SK-N-SH (cell line): ENCODE measurements at regions not wholly inside any gene's neighbourhood (a gene's known extent, or its start where the extent isn't known, plus 50 kb on each side); places are given as distances from the start of the nearest gene placed in this dataset.

Experiments
- CTCF ChIA-PET: fragments of 300-600, 350-600 bp; formaldehyde crosslinking; extraction: SDS; loops from one replicate; lab custom pipeline; 2021; lab: Yijun Ruan, JAX
- POLR2A ChIA-PET: fragments of 350-600 bp; sonication (Branson Sonifier 250); formaldehyde crosslinking; extraction: SDS; loops from one replicate; lab custom pipeline; 2020; ENCODE audit warnings: antibody characterized with exemption, inconsistent platforms; lab: Yijun Ruan, JAX
- DNase-seq: peaks from one replicate; pipeline ENCODE4 v3.0.0; 2012
- H2AFZ ChIP-seq: fragments of 200-600 bp; sonication (generic); 2 replicates; pipeline ENCODE4 v1.8.1; 2016; ENCODE audit warnings: antibody characterized with exemption, mild to moderate bottlenecking, low read depth
- H3F3A ChIP-seq: fragments of 200-600 bp; sonication (generic); replicated peaks from 2 replicates; pipeline ENCODE3; 2016; ENCODE audit warnings: antibody characterized with exemption, mild to moderate bottlenecking; ENCODE audit not compliant: insufficient read depth
- H3K27ac ChIP-seq, 2 experiments: fragments of 200-500 bp in 1 of 2; fragments of 200-600 bp in 1 of 2; sonication (Bioruptor generic) in 1 of 2; sonication (generic), shearing (Covaris generic) in 1 of 2; 2 replicates each; pipeline versions ENCODE4 v1.5.1 to v1.6.1; 2014 to 2016; ENCODE audit warnings: low read depth in 2 of 2, inconsistent platforms in 1 of 2, low read length in 1 of 2, mild to moderate bottlenecking in 1 of 2, mixed read lengths in 1 of 2
- H3K27me3 ChIP-seq: fragments of 200-600 bp; sonication (generic), shearing (Covaris generic); 2 replicates; pipeline ENCODE4 v1.6.1; 2016; ENCODE audit warnings: mixed run types; ENCODE audit not compliant: insufficient read depth
- H3K36me3 ChIP-seq, 2 experiments: fragments of 200-500 bp in 1 of 2; fragments of 200-600 bp in 1 of 2; sonication (Bioruptor generic) in 1 of 2; sonication (generic) in 1 of 2; replicated peaks in 1 of 2; 2 replicates each; pipeline versions ENCODE3 to v1.5.1; 2014 to 2016; ENCODE audit warnings: low read length in 1 of 2, mild to moderate bottlenecking in 1 of 2; ENCODE audit not compliant: insufficient read depth in 2 of 2, control insufficient read depth in 1 of 2
- H3K4me1 ChIP-seq, 2 experiments: fragments of 200-500 bp in 1 of 2; fragments of 200-600 bp in 1 of 2; sonication (Bioruptor generic) in 1 of 2; sonication (generic), shearing (Covaris generic) in 1 of 2; 2 replicates each; pipeline versions ENCODE4 v1.5.1 to v1.6.1; 2014 to 2016; ENCODE audit warnings: low read depth in 1 of 2, low read length in 1 of 2, mixed run types in 1 of 2; ENCODE audit not compliant: insufficient read depth in 2 of 2, control insufficient read depth in 1 of 2
- H3K4me2 ChIP-seq: fragments of 200-600 bp; sonication (generic), shearing (Covaris generic); 2 replicates; pipeline ENCODE4 v1.6.1; 2017; ENCODE audit warnings: mixed run types
- H3K4me3 ChIP-seq, 2 experiments: fragments of 200-500 bp in 1 of 2; fragments of 200-600 bp in 1 of 2; sonication (Bioruptor generic) in 1 of 2; sonication (generic), shearing (Covaris generic) in 1 of 2; 2 replicates each; pipeline versions ENCODE4 v1.5.1 to v1.8.1; 2014 to 2016; ENCODE audit warnings: low read depth in 2 of 2, inconsistent platforms in 1 of 2, low read length in 1 of 2, mild to moderate bottlenecking in 1 of 2, mixed read lengths in 1 of 2, moderate library complexity in 1 of 2
- H3K79me2 ChIP-seq: fragments of 200-600 bp; sonication (generic); 2 replicates; pipeline ENCODE4 v1.8.1; 2017; ENCODE audit warnings: mild to moderate bottlenecking; ENCODE audit not compliant: insufficient read depth
- H3K9ac ChIP-seq: fragments of 200-600 bp; sonication (generic); 2 replicates; pipeline ENCODE4 v1.6.1; 2017; ENCODE audit warnings: mixed run types
- H3K9me2 ChIP-seq: fragments of 200-600 bp; sonication (generic); 2 replicates; pipeline ENCODE4 v1.6.1; 2017; ENCODE audit warnings: mixed run types
- H3K9me3 ChIP-seq: fragments of 200-600 bp; sonication (generic); 2 replicates; pipeline ENCODE4 v1.6.1; 2017; ENCODE audit warnings: mixed run types, mild to moderate bottlenecking, moderate library complexity
- H4K20me1 ChIP-seq: fragments of 200-600 bp; sonication (generic); 2 replicates; pipeline ENCODE4 v1.6.1; 2017; ENCODE audit warnings: mild to moderate bottlenecking, mixed run types; ENCODE audit not compliant: insufficient read depth
- CHD2 ChIP-seq: fragments of 150-350 bp; IDR thresholded peaks from 2 replicates; pipeline ENCODE4 v1.6.1; 2018; ENCODE audit warnings: low read length; ENCODE audit not compliant: partially characterized antibody
- ELF1 ChIP-seq: IDR thresholded peaks from 2 replicates; pipeline ENCODE4 v1.4.0; 2012
- EP300 ChIP-seq, 2 experiments: IDR thresholded peaks; 2 replicates each; pipeline versions ENCODE4 v1.4.0 to v1.6.1; 2012; ENCODE audit warnings: borderline replicate concordance in 1 of 2, low read depth in 1 of 2, low read length in 1 of 2
- FOSL2 ChIP-seq: IDR thresholded peaks from 2 replicates; pipeline ENCODE4 v1.4.0; 2012; ENCODE audit warnings: low read depth, mild to moderate bottlenecking, moderate library complexity, borderline replicate concordance
- GABPA ChIP-seq: IDR thresholded peaks from 2 replicates; pipeline ENCODE4 v1.4.0; 2012; ENCODE audit warnings: low read depth, mild to moderate bottlenecking
- IRF3 ChIP-seq: fragments of 150-350 bp; IDR thresholded peaks from 2 replicates; pipeline ENCODE4 v1.6.1; 2016; ENCODE audit warnings: mild to moderate bottlenecking, low read depth, low read length
- JUND ChIP-seq: IDR thresholded peaks from 2 replicates; pipeline ENCODE4 v1.4.0; 2012
- NFIC ChIP-seq: IDR thresholded peaks from 2 replicates; pipeline ENCODE4 v1.4.0; 2012; ENCODE audit warnings: borderline replicate concordance
- NRF1 ChIP-seq: IDR thresholded peaks from 2 replicates; pipeline ENCODE4 v1.6.1; 2012; ENCODE audit warnings: low read depth, mild to moderate bottlenecking, low read length
- RAD21 ChIP-seq: IDR thresholded peaks from 2 replicates; pipeline ENCODE4 v1.6.1; 2012; ENCODE audit warnings: mild to moderate bottlenecking, low read length
- RFX5 ChIP-seq: IDR thresholded peaks from 2 replicates; pipeline ENCODE4 v1.6.1; 2012; ENCODE audit warnings: mild to moderate bottlenecking, improper control_type of control experiment, low read length
- RXRA ChIP-seq: IDR thresholded peaks from 2 replicates; pipeline ENCODE4 v1.4.0; 2012; ENCODE audit warnings: low read depth, mild to moderate bottlenecking, borderline replicate concordance
- TAF1 ChIP-seq: IDR thresholded peaks from 2 replicates; pipeline ENCODE4 v1.6.1; 2012; ENCODE audit warnings: low read depth, mild to moderate bottlenecking, low read length, moderate library complexity, borderline replicate concordance
- TCF12 ChIP-seq: IDR thresholded peaks from 2 replicates; pipeline ENCODE4 v1.4.0; 2012
- TEAD4 ChIP-seq: IDR thresholded peaks from 2 replicates; pipeline ENCODE4 v1.4.0; 2012; ENCODE audit warnings: mild to moderate bottlenecking, borderline replicate concordance; ENCODE audit not compliant: insufficient read depth
- WGBS: methylation state at CpG from one replicate; pipeline ENCODE4 v1.1.6; 2017; ENCODE audit warnings: low lambda C conversion rate; 5-methylcytosine and 5-hydroxymethylcytosine counted together
- TF ChIP-seq, protein P1 (sequence below): fragments of 200-600 bp; sonication (generic); IDR thresholded peaks from 2 replicates; pipeline ENCODE4 v1.6.1; 2017; ENCODE audit warnings: antibody characterized with exemption, mild to moderate bottlenecking, moderate library complexity
- TF ChIP-seq, protein P2 (sequence below): IDR thresholded peaks from 2 replicates; pipeline ENCODE4 v1.4.0; 2012; ENCODE audit warnings: low read depth

GRCh38 chr2:37795456-37795855, 124.0 kb upstream of the CDC42EP3 start:
- peaks cover 0 to 12% of the 10 kb centered on the region in 2 experiments for H3K4me1 ChIP-seq
- TF ChIP-seq RXRA (no peak), FOSL2 (no peak), NRF1 (no peak), CHD2 (no peak), GABPA (no peak), RAD21 (no peak)
- TF ChIP-seq, all 33 proteins: peak for 0
- ChIA-PET CTCF (interaction anchor here (0.9 to 1.8 kb wide), 5 partner anchors 19 to 381 kb away, joined by 3 to 9 read pairs (median 5); no protein-coding TSS in a partner anchor), POLR2A (no interaction called here)
- H3K4me2 ChIP-seq, result no peak overlapping the region
- H3K79me2 ChIP-seq, result no peaks in the 10 kb centered on the region
- H2AFZ ChIP-seq, result no peak overlapping the region
- H3K9me3 ChIP-seq, result no peaks in the 10 kb centered on the region
- no peak overlapping the region for H3K4me3 ChIP-seq
- H3K27me3 ChIP-seq, result no peaks in the 10 kb centered on the region
- no peak overlapping the region for H3K27ac ChIP-seq
- H3K9me2 ChIP-seq, result no peaks in the 10 kb centered on the region
- whole genome bisulfite sequencing, result 80% methylated on average over 1 of the region's 1 CpG
- no peak for DNase-seq
- no peaks in the 10 kb centered on the region for H3K36me3 ChIP-seq
- no peaks in the 10 kb centered on the region for H4K20me1 ChIP-seq
- no peak overlapping the region for H3K9ac ChIP-seq
- peaks cover 2% of the 10 kb centered on the region for H3F3A ChIP-seq

DNA sequence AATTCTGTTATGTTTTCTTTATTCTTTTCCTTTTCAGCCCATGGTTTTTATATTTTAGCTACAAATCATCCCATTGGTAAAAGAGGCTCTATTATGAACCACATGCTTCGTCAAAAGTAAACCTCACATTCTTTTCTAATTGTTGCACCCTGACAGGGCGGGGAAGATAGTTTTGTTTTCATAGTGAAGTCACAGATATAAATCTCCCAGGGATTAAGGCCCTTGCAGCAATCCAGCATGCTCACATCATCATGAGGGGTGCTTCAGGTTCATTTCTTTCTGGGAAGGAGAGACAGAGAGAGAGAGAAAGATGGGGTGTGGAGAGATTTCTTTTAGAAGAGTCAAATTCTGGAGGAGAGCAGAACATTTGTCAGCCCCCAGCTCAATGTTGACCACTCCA, 124.5 kb upstream of the CDC42EP3 start:
- Histone ChIP-seq H3F3A (no peaks in the 10 kb centered on the region), H3K9me2 (no peaks in the 10 kb centered on the region), H4K20me1 (no peaks in the 10 kb centered on the region), H3K4me2 (no peak overlapping the region), H3K79me2 (no peaks in the 10 kb centered on the region), H2AFZ (no peak overlapping the region; the same call in 1 of the 2 replicates), H3K4me1 (peaks cover 0 to 12% of the 10 kb centered on the region in 2 experiments; a peak in 3 of 4 replicates), H3K36me3 (no peaks in the 10 kb centered on the region), H3K27me3 (no peaks in the 10 kb centered on the region), H3K9me3 (no peaks in the 10 kb centered on the region), H3K27ac (peak overlapping the region in 1 of 2 experiments; percentile 20; a peak in 1 of 4 replicates), H3K9ac (no peak overlapping the region), H3K4me3 (no peak overlapping the region)
- DNase-seq, result no peak
- TF ChIP-seq RXRA (no peak), CHD2 (no peak), TCF12 (no peak), FOSL2 (no peak), RFX5 (no peak), NFIC (no peak), ELF1 (no peak), IRF3 (no peak), EP300 (IDR thresholded peaks at IDR 0.05; ENCODE audit: borderline replicate concordance in 1 of 2, low read depth in 1 of 2, low read length in 1 of 2) (no peak), TAF1 (no peak), JUND (no peak), TEAD4 (no peak)
- TF ChIP-seq, protein P1, sequence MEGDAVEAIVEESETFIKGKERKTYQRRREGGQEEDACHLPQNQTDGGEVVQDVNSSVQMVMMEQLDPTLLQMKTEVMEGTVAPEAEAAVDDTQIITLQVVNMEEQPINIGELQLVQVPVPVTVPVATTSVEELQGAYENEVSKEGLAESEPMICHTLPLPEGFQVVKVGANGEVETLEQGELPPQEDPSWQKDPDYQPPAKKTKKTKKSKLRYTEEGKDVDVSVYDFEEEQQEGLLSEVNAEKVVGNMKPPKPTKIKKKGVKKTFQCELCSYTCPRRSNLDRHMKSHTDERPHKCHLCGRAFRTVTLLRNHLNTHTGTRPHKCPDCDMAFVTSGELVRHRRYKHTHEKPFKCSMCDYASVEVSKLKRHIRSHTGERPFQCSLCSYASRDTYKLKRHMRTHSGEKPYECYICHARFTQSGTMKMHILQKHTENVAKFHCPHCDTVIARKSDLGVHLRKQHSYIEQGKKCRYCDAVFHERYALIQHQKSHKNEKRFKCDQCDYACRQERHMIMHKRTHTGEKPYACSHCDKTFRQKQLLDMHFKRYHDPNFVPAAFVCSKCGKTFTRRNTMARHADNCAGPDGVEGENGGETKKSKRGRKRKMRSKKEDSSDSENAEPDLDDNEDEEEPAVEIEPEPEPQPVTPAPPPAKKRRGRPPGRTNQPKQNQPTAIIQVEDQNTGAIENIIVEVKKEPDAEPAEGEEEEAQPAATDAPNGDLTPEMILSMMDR, result no peak
- TF ChIP-seq, protein P2, sequence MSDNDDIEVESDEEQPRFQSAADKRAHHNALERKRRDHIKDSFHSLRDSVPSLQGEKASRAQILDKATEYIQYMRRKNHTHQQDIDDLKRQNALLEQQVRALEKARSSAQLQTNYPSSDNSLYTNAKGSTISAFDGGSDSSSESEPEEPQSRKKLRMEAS, result no peak
- CTCF ChIA-PET, result interaction anchor here (1.2 to 1.8 kb wide), 5 partner anchors 36 to 400 kb away, joined by 3 to 5 read pairs (median 4); no protein-coding TSS in a partner anchor
- 87% methylated on average over 2 of the region's 2 CpGs for WGBS
- POLR2A ChIA-PET, result no interaction called here
